K562 (cell line): ENCODE measurements at regions not wholly inside any gene's neighbourhood (a gene's known extent, or its start where the extent isn't known, plus 50 kb on each side); places are given as distances from the start of the nearest gene placed in this dataset.

ENCODE experiments used
- ATAC-seq: fragments of 200-7000 bp; cut with Tn5 transposase; 3 replicates; pipeline ENCODE4 v1.9.1; 2020; ENCODE audit warnings: moderate library complexity
- BruUV-seq: library from RNA; stranded (reverse); fragments of 400-500 nt; replicated peaks from 2 replicates; lab custom pipeline; 2021; lab: Mats Ljungman, UMichigan
- CTCF ChIA-PET: fragments of 300-600 bp; formaldehyde crosslinking; extraction: SDS; loops from one replicate; lab custom pipeline; 2021; ENCODE audit warnings: low intra/inter-chr PET ratio; lab: Yijun Ruan, JAX
- POLR2A ChIA-PET: fragments of 300-600, 350-650 bp; sonication (Branson Sonifier 250); formaldehyde crosslinking; extraction: SDS; loops from one replicate; lab custom pipeline; 2021; ENCODE audit warnings: antibody characterized with exemption, inconsistent platforms; lab: Yijun Ruan, JAX
- DNase-seq, 4 experiments: peaks; one replicate each; pipeline versions ENCODE4 v3.0.0 to v3.0.0-alpha.2; 2011 to 2018; ENCODE audit warnings: low spot score in 3 of 4, mixed read lengths in 3 of 4; ENCODE audit errors: extremely low read depth in 1 of 4
- FAIRE-seq: peaks from 2 replicates; lab custom pipeline; 2011; peaks lifted over from hg19 to GRCh38; lab: Jason Lieb, UNC
- H2AFZ ChIP-seq: 2 replicates; pipeline ENCODE4 v1.6.0; 2011; ENCODE audit warnings: low read depth, low read length, control low read depth, inconsistent platforms
- H3K27ac ChIP-seq: fragments of 200-600 bp; 3 replicates; pipeline ENCODE4 v1.8.0; 2011; ENCODE audit warnings: low read depth, mild to moderate bottlenecking, control low read depth, inconsistent platforms, low read length, moderate library complexity, mixed read lengths; ENCODE audit errors: extremely low read depth
- H3K27me3 ChIP-seq, 2 experiments: fragments of 300-600 bp in 1 of 2; 2 replicates in 1 of 2; 3 replicates in 1 of 2; pipeline versions ENCODE4 v1.6.0 to v1.8.0; 2011; ENCODE audit warnings: inconsistent platforms in 2 of 2, low read length in 2 of 2, mild to moderate bottlenecking in 1 of 2, mixed read lengths in 1 of 2, moderate library complexity in 1 of 2; ENCODE audit not compliant: control insufficient read depth in 2 of 2, insufficient read depth in 2 of 2
- H3K36me3 ChIP-seq: fragments of 300-600 bp; 3 replicates; pipeline ENCODE4 v1.8.0; 2011; ENCODE audit warnings: mild to moderate bottlenecking, low read length, inconsistent platforms; ENCODE audit not compliant: control insufficient read depth, insufficient read depth
- H3K4me1 ChIP-seq, 2 experiments: fragments of 200-600 bp in 1 of 2; replicated peaks in 1 of 2; 2 replicates in 1 of 2; 3 replicates in 1 of 2; pipeline versions ENCODE4 v1.5.1 to v1.8.0; 2011; ENCODE audit warnings: inconsistent platforms in 2 of 2, low read length in 2 of 2, mild to moderate bottlenecking in 1 of 2, mixed read lengths in 1 of 2, moderate library complexity in 1 of 2; ENCODE audit not compliant: control insufficient read depth in 2 of 2, insufficient read depth in 2 of 2
- H3K4me2 ChIP-seq: 2 replicates; pipeline ENCODE4 v1.6.1; 2011; ENCODE audit warnings: low read length, control low read depth, inconsistent platforms, mixed read lengths; ENCODE audit not compliant: insufficient read depth
- H3K4me3 ChIP-seq: fragments of 200-600 bp; sonication (generic), shearing (Covaris generic); 2 replicates; pipeline ENCODE4 v1.5.1; 2016; ENCODE audit warnings: control low read depth, inconsistent platforms
- H3K79me2 ChIP-seq: fragments of 200-600 bp; 3 replicates; pipeline ENCODE4 v1.8.0; 2011; ENCODE audit warnings: low read length, inconsistent platforms; ENCODE audit not compliant: control insufficient read depth, insufficient read depth
- H3K9ac ChIP-seq, 2 experiments: 2 replicates each; pipeline versions ENCODE4 v1.6.0 to v1.6.1; 2011; ENCODE audit warnings: low read depth in 2 of 2, low read length in 2 of 2, control low read depth in 1 of 2, inconsistent platforms in 1 of 2, mild to moderate bottlenecking in 1 of 2, mixed read lengths in 1 of 2; ENCODE audit not compliant: insufficient read depth in 1 of 2
- H3K9me1 ChIP-seq: one replicate; pipeline ENCODE4 v1.6.0; 2011; ENCODE audit warnings: inconsistent platforms, mild to moderate bottlenecking, low read length, moderate library complexity; ENCODE audit not compliant: control insufficient read depth, insufficient read depth
- H3K9me3 ChIP-seq: replicated peaks from 2 replicates; pipeline ENCODE4 v1.5.1; 2011; ENCODE audit warnings: low read depth, low read length, inconsistent platforms; ENCODE audit not compliant: control insufficient read depth, insufficient read depth
- H4K20me1 ChIP-seq: replicated peaks from 2 replicates; pipeline ENCODE4 v1.6.1; 2011; ENCODE audit warnings: low read length, inconsistent platforms, mixed read lengths; ENCODE audit not compliant: control insufficient read depth, insufficient read depth
- ETV5 ChIP-seq: sonication (generic); formaldehyde crosslinking; IDR thresholded peaks from 2 replicates; pipeline ENCODE4 v1.4.0; 2020; ENCODE audit warnings: low read depth, mild to moderate bottlenecking, missing genetic modification reagents
- NR2F6 ChIP-seq: fragments of 450-650 bp; formaldehyde crosslinking; IDR thresholded peaks from 2 replicates; pipeline ENCODE4 v1.4.0; 2020; ENCODE audit warnings: mild to moderate bottlenecking
- PHF21A ChIP-seq: fragments of 450-650 bp; IDR thresholded peaks from 2 replicates; pipeline ENCODE4 v1.6.1; 2017; ENCODE audit warnings: low read depth, borderline replicate concordance
- POLR3G ChIP-seq: IDR thresholded peaks from 2 replicates; pipeline ENCODE4 v1.6.1; 2011; ENCODE audit not compliant: insufficient read length, insufficient replicate concordance; ENCODE audit errors: extremely low read depth
- SIN3B ChIP-seq: fragments of 450-650 bp; IDR thresholded peaks from 2 replicates; pipeline ENCODE4 v1.6.1; 2017; ENCODE audit warnings: low read depth, mild to moderate bottlenecking, moderate library complexity
- SLC30A9 ChIP-seq: fragments of 250-450 bp; sonication (Bioruptor Pico); IDR thresholded peaks from 2 replicates; pipeline ENCODE4 v1.8.0; 2022; ENCODE audit warnings: mild to moderate bottlenecking, moderate library complexity
- SMAD4 ChIP-seq: fragments of 250-450 bp; sonication (Bioruptor Pico); conservative IDR thresholded peaks from 2 replicates; pipeline ENCODE4 v1.8.0; 2021; ENCODE audit warnings: inconsistent platforms, mild to moderate bottlenecking, moderate library complexity
- SOX6 ChIP-seq: fragments of 450-650 bp; IDR thresholded peaks from 2 replicates; pipeline ENCODE4 v1.6.1; 2014; ENCODE audit warnings: mild to moderate bottlenecking
- STAT5A ChIP-seq: IDR thresholded peaks from 2 replicates; pipeline ENCODE4 v1.6.1; 2012; ENCODE audit warnings: low read length, inconsistent platforms, borderline replicate concordance
- SUPT5H ChIP-seq: fragments of 450-650 bp; IDR thresholded peaks from 2 replicates; pipeline ENCODE4 v1.6.1; 2016
- ZNF165 ChIP-seq: fragments of 250-450 bp; sonication (Bioruptor Pico); IDR thresholded peaks from 2 replicates; pipeline ENCODE4 v1.4.0; 2020; ENCODE audit warnings: borderline replicate concordance
- WGBS: fragments of 100-300 bp; shearing (Covaris generic); methylation state at CpG from one replicate; pipeline ENCODE4 v1.1.6; 2016; ENCODE audit warnings: low coverage, mixed read lengths; ENCODE audit not compliant: insufficient coverage; ENCODE audit errors: missing lambda C conversion rate; 5-methylcytosine and 5-hydroxymethylcytosine counted together
- in situ Hi-C: fragments of 300-500 bp; cut with MboI; formaldehyde crosslinking; loops from 4 replicates; pipeline ENCODE4 v1.15.0; 2018; ENCODE audit warnings: inconsistent platforms, mixed read lengths
- intact Hi-C: fragments of 100-400 bp; cut with micrococcal nuclease; formaldehyde crosslinking; loops from 2 replicates; pipeline ENCODE4 v1.14.2; 2022
- TF ChIP-seq, protein P1 (sequence below): fragments of 450-650 bp; IDR thresholded peaks from 2 replicates; pipeline ENCODE4 v1.6.1; 2017; ENCODE audit warnings: antibody characterized with exemption, mild to moderate bottlenecking
- TF ChIP-seq, protein P2 (sequence below): fragments of 250-450 bp; sonication (Bioruptor Pico); IDR thresholded peaks from 2 replicates; pipeline ENCODE4 v1.8.0; 2021; ENCODE audit warnings: borderline replicate concordance, mild to moderate bottlenecking, moderate library complexity; ENCODE audit not compliant: poor library complexity, severe bottlenecking
- TF ChIP-seq, protein P3 (sequence below): fragments of 450-650 bp; IDR thresholded peaks from 2 replicates; pipeline ENCODE4 v1.6.1; 2016; ENCODE audit warnings: borderline replicate concordance
- TF ChIP-seq, protein P4 (sequence below): fragments of 250-450 bp; sonication (Bioruptor Pico); IDR thresholded peaks from 2 replicates; pipeline ENCODE4 v1.5.0; 2021

DNA sequence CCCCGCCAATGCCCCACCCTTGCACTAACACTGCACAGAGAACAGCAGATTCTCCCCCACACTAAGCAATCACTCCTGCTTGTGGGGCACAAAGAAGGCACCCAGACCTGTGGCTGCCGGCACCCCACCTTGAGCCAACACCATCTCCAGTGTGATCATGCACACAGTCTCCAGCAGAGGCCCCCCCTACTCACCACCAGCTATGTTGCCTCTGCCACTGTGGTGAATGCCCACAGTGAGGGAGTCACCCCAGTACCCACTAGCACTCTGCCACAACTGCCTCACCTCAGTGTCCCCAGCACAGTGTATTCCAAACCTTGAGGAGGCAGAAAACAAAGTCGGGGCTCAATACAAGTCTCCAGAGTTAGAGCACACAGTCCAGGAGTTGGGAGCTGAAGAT lies 261.7 kb upstream of the SSTR1 start (continued):
- TF ChIP-seq, protein P1, sequence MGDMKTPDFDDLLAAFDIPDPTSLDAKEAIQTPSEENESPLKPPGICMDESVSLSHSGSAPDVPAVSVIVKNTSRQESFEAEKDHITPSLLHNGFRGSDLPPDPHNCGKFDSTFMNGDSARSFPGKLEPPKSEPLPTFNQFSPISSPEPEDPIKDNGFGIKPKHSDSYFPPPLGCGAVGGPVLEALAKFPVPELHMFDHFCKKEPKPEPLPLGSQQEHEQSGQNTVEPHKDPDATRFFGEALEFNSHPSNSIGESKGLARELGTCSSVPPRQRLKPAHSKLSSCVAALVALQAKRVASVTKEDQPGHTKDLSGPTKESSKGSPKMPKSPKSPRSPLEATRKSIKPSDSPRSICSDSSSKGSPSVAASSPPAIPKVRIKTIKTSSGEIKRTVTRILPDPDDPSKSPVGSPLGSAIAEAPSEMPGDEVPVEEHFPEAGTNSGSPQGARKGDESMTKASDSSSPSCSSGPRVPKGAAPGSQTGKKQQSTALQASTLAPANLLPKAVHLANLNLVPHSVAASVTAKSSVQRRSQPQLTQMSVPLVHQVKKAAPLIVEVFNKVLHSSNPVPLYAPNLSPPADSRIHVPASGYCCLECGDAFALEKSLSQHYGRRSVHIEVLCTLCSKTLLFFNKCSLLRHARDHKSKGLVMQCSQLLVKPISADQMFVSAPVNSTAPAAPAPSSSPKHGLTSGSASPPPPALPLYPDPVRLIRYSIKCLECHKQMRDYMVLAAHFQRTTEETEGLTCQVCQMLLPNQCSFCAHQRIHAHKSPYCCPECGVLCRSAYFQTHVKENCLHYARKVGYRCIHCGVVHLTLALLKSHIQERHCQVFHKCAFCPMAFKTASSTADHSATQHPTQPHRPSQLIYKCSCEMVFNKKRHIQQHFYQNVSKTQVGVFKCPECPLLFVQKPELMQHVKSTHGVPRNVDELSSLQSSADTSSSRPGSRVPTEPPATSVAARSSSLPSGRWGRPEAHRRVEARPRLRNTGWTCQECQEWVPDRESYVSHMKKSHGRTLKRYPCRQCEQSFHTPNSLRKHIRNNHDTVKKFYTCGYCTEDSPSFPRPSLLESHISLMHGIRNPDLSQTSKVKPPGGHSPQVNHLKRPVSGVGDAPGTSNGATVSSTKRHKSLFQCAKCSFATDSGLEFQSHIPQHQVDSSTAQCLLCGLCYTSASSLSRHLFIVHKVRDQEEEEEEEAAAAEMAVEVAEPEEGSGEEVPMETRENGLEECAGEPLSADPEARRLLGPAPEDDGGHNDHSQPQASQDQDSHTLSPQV = no peak
- no peak for TF ChIP-seq POLR3G

DNA sequence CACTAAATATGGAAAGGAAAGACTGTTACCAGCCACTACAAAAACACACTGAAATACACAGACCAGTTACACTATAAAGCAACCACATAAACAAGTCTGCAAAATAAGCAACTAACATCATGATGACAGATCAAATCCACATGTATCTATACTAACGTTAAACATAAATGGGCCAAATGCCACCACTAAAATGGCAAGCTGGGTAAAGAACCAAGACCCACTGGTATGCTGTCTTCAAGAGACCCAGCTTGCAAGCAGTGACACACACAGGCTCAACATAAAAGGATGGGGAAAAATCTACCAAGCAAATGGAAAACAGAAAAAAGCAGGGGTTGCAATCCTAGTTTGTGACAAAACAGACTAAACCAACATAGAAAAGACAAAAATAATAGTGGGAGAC lies 260.9 kb upstream of the SSTR1 start:
- BruUV-seq = no TSS peak
- 0% methylated on average over 1 of the region's 1 CpG for WGBS
- ChIA-PET CTCF (no interaction called here), POLR2A (no interaction called here)
- FAIRE-seq (no peak), ATAC-seq (no peak), DNase-seq (no peak)
- no peaks in the 10 kb centered on the region for H3K9me3 ChIP-seq
- no peaks in the 10 kb centered on the region for H3K27me3 ChIP-seq
- TF ChIP-seq, protein P2, sequence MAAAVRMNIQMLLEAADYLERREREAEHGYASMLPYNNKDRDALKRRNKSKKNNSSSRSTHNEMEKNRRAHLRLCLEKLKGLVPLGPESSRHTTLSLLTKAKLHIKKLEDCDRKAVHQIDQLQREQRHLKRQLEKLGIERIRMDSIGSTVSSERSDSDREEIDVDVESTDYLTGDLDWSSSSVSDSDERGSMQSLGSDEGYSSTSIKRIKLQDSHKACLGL (CRISPR knock-in tag) = no peak
- TF ChIP-seq SLC30A9 (CRISPR knock-in tag) (no peak), PHF21A (no peak), SMAD4 (CRISPR knock-in tag) (no peak), STAT5A (no peak), ZNF165 (CRISPR knock-in tag) (no peak), SIN3B (no peak), NR2F6 (no peak), ETV5 (CRISPR knock-in tag) (no peak), SOX6 (no peak), SUPT5H (no peak)
- TF ChIP-seq, protein P3, sequence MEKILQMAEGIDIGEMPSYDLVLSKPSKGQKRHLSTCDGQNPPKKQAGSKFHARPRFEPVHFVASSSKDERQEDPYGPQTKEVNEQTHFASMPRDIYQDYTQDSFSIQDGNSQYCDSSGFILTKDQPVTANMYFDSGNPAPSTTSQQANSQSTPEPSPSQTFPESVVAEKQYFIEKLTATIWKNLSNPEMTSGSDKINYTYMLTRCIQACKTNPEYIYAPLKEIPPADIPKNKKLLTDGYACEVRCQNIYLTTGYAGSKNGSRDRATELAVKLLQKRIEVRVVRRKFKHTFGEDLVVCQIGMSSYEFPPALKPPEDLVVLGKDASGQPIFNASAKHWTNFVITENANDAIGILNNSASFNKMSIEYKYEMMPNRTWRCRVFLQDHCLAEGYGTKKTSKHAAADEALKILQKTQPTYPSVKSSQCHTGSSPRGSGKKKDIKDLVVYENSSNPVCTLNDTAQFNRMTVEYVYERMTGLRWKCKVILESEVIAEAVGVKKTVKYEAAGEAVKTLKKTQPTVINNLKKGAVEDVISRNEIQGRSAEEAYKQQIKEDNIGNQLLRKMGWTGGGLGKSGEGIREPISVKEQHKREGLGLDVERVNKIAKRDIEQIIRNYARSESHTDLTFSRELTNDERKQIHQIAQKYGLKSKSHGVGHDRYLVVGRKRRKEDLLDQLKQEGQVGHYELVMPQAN = no peak
- TF ChIP-seq, protein P4, sequence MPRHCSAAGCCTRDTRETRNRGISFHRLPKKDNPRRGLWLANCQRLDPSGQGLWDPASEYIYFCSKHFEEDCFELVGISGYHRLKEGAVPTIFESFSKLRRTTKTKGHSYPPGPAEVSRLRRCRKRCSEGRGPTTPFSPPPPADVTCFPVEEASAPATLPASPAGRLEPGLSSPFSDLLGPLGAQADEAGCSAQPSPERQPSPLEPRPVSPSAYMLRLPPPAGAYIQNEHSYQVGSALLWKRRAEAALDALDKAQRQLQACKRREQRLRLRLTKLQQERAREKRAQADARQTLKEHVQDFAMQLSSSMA = no peak
- no peaks in the 10 kb centered on the region for H3K9me1 ChIP-seq
- H3K79me2 ChIP-seq = no peaks in the 10 kb centered on the region
- intact Hi-C loops = no loop called here
- in situ Hi-C loops = no loop called here
- no peaks in the 10 kb centered on the region for H4K20me1 ChIP-seq
- no peak overlapping the region for H3K9ac ChIP-seq
- no peak overlapping the region for H3K27ac ChIP-seq
- H2AFZ ChIP-seq = no peak overlapping the region
- H3K4me1 ChIP-seq = no peaks in the 10 kb centered on the region
- no peaks in the 10 kb centered on the region for H3K36me3 ChIP-seq
- no peak overlapping the region for H3K4me3 ChIP-seq
- no peak overlapping the region for H3K4me2 ChIP-seq
